K562 (cell line): ENCODE measurements at regions not wholly inside any gene's neighbourhood (a gene's known extent, or its start where the extent isn't known, plus 50 kb on each side); places are given as distances from the start of the nearest gene placed in this dataset.

Experiments used
- ZNF274 ChIP-seq: IDR thresholded peaks from 2 replicates; pipeline ENCODE4 v1.6.1; 2011; ENCODE audit warnings: low read depth, mild to moderate bottlenecking, low read length, moderate library complexity, borderline replicate concordance
- TF ChIP-seq, protein P1 (sequence below): fragments of 250-450 bp; sonication (Bioruptor Pico); IDR thresholded peaks from 2 replicates; pipeline ENCODE4 v1.4.0; 2020

DNA sequence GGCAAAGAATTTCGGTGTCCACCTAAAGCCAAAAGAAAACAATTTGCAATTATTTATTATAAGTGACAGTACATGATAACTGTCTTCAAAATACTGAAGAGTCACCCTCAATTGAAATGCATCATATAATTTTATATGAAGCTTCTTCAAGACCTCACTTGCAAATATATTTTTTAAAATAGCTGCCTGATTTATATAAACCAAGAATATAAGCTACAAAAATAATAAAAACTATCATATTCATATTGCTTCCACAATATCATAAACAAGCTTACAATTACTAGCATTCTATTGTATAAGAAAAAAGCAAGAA is 144.1 kb downstream of the CETN3 start:
- TF ChIP-seq ZNF274 = no peak
- TF ChIP-seq, protein P1, sequence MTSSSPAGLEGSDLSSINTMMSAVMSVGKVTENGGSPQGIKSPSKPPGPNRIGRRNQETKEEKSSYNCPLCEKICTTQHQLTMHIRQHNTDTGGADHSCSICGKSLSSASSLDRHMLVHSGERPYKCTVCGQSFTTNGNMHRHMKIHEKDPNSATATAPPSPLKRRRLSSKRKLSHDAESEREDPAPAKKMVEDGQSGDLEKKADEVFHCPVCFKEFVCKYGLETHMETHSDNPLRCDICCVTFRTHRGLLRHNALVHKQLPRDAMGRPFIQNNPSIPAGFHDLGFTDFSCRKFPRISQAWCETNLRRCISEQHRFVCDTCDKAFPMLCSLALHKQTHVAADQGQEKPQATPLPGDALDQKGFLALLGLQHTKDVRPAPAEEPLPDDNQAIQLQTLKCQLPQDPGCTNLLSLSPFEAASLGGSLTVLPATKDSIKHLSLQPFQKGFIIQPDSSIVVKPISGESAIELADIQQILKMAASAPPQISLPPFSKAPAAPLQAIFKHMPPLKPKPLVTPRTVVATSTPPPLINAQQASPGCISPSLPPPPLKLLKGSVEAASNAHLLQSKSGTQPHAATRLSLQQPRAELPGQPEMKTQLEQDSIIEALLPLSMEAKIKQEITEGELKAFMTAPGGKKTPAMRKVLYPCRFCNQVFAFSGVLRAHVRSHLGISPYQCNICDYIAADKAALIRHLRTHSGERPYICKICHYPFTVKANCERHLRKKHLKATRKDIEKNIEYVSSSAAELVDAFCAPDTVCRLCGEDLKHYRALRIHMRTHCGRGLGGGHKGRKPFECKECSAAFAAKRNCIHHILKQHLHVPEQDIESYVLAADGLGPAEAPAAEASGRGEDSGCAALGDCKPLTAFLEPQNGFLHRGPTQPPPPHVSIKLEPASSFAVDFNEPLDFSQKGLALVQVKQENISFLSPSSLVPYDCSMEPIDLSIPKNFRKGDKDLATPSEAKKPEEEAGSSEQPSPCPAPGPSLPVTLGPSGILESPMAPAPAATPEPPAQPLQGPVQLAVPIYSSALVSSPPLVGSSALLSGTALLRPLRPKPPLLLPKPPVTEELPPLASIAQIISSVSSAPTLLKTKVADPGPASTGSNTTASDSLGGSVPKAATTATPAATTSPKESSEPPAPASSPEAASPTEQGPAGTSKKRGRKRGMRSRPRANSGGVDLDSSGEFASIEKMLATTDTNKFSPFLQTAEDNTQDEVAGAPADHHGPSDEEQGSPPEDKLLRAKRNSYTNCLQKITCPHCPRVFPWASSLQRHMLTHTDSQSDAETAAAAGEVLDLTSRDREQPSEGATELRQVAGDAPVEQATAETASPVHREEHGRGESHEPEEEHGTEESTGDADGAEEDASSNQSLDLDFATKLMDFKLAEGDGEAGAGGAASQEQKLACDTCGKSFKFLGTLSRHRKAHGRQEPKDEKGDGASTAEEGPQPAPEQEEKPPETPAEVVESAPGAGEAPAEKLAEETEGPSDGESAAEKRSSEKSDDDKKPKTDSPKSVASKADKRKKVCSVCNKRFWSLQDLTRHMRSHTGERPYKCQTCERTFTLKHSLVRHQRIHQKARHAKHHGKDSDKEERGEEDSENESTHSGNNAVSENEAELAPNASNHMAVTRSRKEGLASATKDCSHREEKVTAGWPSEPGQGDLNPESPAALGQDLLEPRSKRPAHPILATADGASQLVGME (CRISPR knock-in tag) = no peak
